NCI-H1436 (cell line): ENCODE measurements at regions not wholly inside any gene's neighbourhood (a gene's known extent, or its start where the extent isn't known, plus 50 kb on each side); places are given as distances from the start of the nearest gene placed in this dataset.

Experiments
- DNase-seq: peaks from one replicate; lab custom pipeline; 2025; lab: John Stamatoyannopoulos, UW

DNA sequence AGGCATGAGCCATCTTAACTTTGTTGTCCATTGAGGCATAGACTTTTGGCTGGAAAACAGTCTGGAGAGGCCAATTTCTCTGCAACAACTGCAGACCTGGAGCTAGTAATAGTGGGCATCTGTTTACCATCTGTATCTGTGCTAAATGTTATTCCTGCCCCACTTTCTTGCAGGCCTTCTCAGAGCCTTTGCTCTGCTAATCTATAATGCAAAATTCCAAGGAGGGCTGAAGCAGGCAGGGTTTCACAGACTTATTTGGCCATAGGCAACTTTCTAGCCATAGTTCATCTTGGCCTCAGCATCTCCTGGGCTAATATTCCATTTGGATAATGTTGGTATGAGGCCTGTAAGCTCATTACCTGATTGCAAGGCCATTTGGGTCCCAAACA is 124.5 kb upstream of the CSF3R start:
- no peak for DNase-seq

DNA sequence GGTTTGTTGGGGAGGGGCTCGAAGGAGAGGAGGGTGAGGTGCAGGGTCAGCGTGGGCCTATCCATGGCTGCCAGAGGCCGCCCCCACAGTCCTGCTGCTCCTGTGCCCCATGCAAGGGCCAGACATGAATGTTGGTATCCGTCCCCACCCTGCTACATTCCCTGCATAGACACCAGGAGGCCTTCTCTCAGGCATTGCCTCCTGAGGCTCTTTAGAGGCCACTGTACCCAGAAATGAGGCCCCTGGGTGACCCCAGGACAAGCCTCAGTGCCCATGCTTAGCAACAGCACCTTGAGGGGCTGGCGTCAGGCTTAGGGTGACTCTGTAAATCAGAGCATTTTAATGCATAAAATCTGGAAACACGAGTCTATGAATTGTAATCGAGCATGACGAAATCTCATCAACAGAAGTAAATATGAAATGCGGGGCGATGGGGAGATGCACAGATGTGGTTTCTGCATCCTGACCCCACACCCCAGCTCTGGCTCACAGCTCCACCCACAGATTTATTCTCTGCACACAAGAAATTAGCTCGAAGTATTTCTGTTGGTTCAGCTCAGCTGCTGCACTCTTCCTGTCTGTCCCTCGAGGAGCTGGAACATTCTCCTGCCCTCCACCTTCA is 124.0 kb upstream of the CSF3R start:
- no peak for DNase-seq

DNA sequence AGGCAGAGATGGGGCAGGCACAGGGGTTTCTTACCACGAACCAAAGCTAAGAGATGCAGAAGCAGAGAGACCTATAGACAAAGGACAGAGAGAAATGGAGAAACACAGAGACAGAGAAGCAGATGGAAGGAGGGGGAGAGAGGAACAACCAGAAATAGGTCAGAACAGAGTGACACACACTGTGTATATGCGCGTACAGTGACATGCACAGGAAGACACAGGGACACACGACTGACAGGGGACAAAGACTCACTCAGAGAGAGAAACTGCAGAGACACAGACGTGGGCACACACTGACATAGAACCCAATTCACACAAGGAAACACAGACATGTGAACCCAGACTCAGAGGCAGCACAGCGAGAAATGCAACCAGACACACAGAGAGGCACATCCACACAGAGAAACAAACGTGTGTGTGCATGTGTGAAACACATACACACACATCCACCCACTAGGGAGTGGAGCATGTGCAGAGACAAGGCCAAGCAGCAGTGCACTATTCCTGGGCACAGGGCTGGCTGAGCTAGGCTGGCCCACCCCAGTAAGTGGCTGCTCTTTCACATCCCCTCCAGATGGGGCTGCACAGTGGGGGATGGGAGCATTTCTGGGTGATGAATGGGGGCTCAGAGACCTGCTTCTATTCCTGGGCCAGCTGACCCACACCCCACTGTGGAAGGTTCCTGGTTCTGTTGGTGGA is 123.4 kb upstream of the CSF3R start:
- DNase-seq: no peak

DNA sequence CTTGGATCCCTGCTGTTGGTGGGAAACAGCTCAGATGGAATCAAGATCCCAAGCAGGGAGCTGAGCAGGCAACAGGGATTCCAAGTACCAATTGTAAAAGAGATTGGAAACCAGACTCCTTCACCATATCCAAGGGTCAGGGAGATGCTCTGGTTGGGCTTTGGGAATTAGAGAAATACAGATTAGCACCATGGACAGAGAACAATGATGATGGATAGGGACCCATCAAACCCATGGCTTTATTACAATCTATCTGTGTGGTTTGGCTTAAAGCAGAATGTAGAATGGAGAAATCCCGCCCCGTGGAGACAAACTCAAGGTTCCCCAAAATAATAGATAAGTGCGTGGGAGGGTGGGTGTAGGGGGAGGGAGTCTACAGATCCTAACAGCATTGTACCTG is 120.7 kb upstream of the CSF3R start:
- DNase-seq: no peak

DNA sequence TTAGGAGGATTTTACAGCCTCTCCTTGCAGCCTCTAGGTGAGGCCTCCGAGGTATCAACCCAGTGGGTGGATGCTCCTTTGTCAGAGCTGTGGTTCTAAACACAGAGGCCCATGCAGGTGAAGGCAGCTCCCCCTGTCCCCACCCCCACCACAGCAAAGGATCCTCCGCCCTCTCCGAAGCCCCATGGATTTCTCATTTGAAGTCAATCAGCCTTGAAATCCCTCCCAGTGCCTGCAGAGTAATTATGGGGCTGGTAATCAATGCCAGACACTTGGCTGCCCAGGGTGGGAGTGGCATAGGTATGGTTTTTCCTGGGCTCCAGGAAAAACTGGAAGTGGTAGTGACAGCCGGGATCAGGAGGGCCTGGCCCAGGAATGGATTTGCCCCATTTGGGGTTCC is 119.5 kb upstream of the CSF3R start:
- DNase-seq: no peak

DNA sequence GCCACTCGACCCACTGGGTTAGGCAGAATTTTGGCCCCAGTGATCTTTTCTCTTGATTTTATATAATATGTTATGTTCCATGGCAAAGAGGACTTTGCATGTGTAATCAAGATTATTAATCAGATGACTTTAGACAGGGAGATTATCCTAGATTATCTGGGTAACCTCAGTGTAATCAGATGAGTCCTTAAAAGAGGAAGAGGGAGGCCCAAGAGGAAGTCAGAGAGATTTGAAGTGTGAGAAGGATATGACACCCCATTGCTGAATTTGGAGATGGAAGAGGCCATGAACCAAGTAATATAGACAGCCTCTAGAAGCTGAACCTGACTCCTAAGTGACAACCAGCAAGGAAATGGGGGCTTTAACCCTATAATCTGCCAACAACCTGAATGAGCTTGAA is 117.1 kb upstream of the CSF3R start:
- no peak for DNase-seq

DNA sequence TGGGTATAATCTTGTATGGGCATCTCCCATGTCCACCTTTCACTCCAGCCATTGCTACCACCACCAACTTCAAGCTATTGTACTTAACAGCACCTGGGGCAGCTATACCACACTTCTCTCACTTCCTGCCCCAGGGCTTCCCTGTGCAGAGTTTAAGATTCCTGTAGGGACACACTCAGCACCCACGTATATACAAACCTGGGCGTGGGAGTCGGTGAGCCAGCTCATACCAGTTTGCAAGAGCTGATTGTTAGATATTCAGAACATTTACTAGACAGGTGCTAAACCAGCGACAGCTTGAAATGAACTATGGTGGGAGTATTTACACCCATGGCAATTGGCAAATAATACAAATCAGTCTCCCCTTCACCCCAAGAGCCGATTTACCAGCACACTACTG is 114.8 kb upstream of the CSF3R start:
- DNase-seq: no peak

DNA sequence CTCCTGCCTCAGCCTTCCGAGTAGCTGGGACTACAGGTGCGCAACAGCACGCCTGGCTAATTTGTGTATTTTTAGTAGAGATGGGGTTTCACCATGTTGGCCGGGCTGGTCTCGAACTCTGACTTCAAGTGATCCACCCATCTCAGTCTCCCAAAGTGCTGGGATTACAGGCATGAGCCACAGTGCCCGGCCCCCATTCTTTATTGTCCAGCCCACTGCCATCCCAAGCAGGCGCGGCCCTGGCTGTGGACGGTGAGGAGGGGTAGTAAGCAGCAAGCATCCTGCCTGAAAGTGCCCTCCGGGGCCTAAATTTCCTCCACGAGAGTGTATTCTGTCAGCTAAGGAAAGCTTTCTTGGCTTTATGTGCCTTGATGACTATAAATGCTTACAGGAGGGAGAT is 113.2 kb upstream of the CSF3R start:
- no peak for DNase-seq

DNA sequence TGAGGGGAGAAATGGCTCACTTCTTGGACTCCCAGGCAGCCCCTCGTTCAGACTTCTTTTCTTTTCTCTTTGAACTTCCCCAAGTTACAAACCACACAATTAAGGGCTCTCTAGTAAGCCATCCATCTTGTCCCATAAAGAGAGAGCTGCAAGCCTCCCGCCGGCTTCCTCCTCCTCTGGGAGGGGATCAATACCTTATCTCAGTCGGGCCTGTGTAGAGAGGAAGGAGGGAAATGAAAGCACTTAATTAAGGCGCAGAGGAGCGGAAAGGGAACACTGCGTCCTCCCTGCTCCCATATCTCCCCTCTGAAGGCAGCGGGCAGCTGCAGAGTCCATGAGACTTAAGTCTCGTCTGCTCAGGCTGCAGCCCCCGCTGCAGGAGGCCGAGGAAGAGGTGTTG is 112.6 kb upstream of the CSF3R start:
- no peak for DNase-seq

DNA sequence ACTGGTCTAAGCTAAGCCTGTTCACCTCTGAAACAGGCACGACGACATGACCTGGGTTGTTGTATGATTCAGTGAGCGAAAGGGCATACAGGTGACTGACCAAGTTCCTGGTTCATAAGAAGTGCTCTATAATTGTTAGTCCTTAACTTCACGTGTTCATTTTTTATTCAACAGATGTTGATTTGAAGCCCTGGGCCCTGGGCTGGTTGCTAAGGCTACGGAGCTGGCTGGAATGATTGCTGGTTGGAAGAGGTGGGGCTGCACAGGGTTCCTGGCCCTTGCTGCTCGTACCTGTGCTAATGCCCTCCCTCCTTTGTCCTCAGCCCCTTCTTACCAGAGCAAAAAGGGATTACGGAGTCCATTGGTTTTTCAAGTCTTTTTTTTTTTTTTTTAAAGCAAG is 111.3 kb upstream of the CSF3R start:
- no peak for DNase-seq

DNA sequence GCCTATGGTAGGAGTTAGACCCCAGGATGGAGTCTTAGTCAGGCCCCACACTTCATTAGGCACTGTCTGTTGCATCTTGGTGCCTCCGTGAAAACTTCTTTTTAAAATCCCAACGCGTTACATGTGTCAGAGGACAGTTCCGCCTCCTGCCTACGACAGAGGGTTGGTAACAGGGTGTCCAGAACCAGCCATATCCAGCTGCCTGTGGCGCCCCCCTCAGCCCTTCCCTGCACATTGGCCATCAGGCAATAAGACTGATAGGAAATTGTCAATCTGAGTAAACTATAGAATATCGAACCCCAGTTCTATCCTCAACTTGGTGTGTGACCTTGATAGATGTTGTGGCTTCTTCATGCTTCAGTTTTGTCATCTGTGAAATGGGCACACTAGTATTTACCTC is 108.6 kb upstream of the CSF3R start:
- no peak for DNase-seq

DNA sequence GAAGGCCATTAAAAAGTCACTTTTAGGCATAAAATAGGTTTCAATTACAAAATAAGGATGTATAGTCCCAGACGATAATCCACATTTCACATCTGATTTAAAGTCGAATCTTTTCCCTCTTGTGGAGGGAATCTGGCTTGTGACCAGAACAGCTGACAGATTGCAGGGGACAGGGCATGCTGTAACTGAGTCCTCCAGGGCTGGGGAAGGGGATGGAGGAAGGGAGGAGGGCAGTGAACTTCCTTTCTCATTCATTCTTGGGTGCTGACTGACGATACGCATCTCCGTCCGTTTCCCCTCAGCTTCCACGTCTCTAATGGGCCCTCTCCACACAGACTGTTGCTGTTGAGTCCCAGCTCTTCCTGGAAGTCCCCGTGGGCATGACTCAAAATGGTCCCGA is 108.1 kb upstream of the CSF3R start:
- no peak for DNase-seq

DNA sequence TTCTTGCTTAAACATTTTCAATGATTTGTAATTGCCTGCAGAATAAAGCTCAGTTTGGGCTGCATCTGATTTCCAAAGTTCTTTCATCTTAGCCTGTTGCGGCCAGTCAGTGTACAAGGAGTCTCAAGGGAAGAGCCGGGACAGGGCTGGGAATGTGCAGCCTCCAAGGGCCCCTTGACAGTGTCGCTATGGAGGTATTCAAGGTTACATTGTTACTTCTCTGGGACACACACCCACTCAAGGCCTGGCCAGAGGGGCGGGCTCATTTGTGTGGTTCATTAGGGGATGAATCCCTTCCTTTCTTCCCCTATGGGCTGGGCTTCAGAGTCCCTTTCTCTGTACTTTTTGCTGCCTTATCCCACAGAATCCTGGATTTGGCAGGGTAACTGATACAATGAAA is 107.6 kb upstream of the CSF3R start:
- DNase-seq: no peak

DNA sequence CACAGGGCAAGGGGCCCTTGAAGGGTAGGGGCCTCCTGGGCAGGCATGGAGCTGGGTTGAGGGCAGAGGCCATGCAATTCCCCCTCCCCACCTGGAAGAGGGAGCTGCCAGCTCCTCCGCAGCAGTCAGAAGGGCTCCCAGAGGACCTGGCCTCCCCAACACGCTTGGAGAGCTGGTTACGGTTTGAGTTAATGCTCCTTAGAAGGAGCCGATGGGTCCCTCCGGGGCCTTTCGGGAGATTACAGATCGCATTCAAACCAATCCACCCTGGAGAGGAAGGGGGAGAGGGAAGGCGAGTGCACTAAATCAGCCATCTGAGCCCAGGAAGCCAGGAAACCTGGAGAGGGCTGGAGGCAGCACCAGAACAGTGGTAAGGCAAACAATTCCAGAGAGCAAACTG is 106.3 kb upstream of the CSF3R start:
- DNase-seq: peak; percentile 46

DNA sequence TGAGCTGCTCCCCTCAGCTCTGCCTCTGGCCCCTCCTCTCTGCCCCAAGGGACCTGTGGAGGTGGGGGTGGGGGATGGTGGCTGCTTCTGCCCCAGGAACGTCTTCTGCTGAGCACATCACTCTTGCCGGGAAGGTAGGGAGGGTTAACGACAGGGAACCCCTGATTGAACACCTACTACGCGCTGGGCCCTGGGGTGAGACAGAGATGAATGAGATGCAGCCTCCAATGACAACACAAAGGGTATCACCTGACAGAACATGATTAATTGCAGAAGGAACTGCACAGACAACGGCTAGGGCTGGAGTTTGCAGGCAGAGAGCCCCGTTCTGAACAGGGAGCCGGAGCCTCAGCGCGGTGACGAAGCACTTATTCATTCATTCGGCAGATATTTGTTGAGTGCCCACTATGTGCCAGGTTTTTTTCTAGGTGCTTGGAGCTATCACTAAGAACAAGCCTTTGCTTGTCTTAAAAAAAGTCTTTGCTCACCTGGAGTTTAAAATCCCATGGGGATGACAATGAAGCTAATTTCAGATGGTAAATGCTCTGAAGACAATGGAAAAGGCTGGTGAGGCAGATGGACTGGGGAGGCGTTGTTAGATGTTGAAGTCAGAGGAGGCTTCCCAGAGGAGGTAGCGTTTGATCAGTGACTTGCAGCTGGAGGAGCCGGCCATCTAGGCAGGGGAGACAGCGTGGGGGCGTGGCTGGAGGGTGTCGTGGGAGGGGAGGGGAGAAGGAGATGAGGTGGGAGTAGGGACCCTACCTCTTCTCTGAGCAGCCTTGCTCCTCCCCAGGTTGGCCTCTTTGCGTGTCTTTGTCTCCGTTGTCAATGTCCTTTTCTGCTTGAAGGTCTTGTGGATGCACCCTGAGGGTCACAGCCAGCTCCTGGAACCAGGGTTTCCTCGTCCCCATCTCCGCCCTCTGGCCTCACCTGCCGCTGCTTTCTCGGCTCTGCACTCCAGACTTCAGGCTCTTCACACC is 103.1 kb upstream of the CSF3R start:
- DNase-seq: peak; percentile 83

DNA sequence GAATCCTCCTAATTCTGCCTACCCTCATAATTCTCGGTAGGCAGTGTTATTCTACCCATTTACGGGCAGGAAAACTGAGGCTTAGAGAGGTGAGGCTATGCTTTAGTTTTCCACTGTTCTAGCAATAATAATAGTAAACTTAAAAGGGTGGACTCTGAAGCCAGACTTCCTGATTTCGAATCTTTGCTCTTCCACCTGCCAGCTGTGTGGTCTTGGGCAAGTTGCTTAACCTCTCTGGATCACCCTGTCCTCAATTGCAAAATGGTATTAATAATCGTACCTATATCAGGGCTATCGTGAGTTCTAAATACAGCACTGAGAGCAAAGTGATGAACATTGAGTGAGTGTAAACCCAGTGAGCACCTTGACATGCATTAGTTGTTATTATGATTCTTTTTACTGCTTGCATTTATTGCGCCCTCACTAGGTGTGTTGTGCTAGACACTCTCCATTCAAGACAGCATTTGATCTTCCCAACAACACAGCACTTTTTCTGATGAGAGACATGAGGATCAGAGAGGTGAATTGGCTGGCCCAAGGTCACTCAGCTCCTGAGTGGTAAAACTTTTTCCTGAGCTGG is 102.3 kb upstream of the CSF3R start:
- DNase-seq: no peak

DNA sequence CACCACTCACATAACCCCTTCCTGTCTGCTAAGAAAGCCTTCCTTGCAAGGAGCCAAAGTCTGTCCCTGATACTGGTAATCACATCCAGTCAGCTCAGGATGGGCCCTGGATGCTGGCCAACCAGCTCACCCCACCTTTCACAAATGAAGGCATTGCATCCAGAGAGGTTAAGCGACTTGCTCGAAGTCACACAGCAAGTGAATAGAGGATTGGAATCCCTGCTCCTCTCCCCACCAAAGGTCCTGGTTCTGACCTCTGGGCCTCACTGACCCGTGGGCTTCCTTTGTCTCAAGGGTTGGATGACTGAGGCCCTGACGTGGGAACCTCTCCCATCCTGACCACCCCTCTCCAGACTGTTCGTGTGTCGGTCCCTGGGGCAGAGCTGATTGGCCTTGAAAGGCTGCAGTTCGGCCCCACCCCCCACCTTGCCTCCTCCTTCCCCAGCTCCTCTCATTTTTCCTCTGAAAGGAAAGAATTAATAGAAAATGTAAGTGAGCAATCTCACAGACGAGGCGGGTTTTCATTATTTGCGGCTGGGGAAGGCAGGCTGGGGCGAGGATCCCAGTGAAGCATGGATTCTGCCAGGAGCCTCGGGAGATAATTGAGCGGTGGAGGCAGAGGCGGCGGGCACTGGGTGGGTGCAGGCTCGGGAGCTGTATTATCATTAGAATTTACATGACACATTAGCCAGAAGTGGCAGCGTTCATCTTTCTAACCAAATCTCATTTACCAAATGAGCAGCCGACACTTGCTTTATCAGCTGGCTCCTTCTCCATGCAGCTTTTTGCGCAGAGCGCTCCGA is 101.5 kb upstream of the CSF3R start:
- DNase-seq: peak; percentile 30

DNA sequence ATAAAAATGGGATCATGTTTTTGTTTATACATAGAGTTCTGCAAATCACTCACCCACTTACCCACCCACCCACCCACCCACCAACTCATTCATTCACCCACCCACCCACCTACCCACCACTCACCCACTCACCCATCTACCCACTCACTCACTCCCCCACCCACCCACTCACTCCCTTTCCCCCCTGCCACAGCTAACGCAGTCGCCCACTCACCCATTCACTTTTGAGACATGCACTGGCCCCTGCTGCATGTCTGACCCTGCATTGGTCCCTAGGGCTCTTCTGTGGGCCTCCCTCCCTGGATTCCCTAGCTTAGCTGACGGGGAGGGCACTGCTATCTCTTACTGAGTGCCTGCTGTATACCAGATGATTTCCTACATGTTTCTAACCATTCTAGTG is 100.4 kb upstream of the CSF3R start:
- no peak for DNase-seq

DNA sequence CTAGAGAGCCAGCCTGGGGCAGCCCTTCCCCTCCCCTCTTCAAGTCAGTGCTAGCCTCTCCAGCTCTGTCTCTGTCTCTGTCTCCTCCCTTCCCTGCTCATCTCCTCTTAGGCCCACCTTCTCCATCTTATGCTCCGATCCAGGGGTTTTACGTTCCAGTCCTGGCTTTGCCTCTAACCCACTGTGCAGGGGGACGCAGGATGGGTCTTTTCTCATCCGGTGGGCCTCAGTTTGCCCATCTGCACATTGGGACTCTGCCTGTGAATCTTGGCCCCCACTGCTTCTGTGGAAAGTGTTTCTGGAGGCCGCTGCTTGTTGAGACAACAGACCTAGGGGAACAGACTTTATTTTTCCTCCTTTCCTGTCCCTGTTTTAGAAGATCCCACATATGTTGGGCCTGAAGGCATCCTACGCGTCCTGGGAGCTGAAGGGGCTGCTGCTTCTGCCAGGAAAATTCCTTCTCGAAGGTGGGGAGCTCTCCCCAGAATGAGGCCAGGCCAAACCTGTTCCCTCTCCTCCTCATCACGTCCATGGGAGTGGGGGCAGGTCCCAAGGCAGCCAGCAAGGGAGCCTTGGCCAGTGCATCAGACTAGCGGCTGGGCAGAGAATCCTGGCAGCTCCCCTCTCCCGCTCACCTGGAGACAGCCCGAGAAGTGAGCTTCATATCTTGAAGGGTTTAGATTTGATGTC is 99.5 kb upstream of the CSF3R start:
- no peak for DNase-seq

DNA sequence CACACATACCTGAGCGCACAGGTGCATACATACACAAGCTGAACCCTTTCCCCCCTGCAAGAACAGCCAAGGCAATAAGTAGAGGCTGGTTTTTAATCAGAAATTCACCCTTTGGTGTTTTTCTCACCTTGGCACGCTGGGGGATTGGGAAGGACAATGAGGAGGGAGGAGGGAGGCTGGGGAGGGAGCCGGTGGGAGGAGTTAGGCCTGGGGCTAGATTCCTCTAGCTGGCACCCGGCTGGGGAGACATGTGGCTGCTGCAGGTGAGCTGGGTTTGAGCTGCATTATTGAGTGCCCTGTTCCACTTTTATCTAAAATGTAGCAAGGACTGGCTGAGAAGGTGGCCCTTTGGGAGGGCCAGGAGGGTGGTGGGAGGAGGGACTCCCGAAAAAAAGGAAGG is 97.8 kb upstream of the CSF3R start:
- DNase-seq: no peak

DNA sequence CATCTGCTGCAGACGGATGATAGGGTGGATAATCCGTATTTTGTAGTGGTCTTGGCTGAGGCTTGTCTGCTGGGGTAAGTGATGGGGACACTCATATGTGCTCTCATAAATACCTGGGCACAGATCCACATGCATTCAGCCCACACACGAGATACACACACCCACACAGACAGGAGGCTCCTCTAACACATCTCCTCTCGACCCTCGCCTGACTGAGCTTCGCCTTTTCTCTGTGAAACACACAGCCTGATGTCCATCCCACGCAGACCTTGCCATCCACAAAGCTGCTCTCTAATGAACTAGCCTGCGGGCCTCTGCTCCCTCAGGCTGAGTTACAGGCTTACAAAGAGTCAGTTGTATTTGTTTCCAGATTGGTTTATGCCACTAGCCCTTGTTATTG is 96.3 kb upstream of the CSF3R start:
- no peak for DNase-seq
